HFFc6 (cell line): ENCODE measurements at regions not wholly inside any gene's neighbourhood (a gene's known extent, or its start where the extent isn't known, plus 50 kb on each side); places are given as distances from the start of the nearest gene placed in this dataset.

Experiments
- DNase-seq: peaks from one replicate; pipeline ENCODE4 v3.0.0-alpha.2; 2018
- H3K27ac Mint-ChIP-seq: 2 replicates; pipeline ENCODE4 v1.8.0; 2020; ENCODE audit warnings: mild to moderate bottlenecking, mixed read lengths
- H3K27me3 Mint-ChIP-seq: 2 replicates; pipeline ENCODE4 v1.8.0; 2021; ENCODE audit warnings: mild to moderate bottlenecking, moderate library complexity, mixed read lengths; ENCODE audit not compliant: insufficient read depth
- H3K36me3 Mint-ChIP-seq: 2 replicates; pipeline ENCODE4 v1.8.0; 2021; ENCODE audit warnings: low read depth, mixed read lengths
- H3K4me1 Mint-ChIP-seq: 2 replicates; pipeline ENCODE4 v1.8.0; 2020; ENCODE audit warnings: low read depth, mixed read lengths
- H3K4me3 Mint-ChIP-seq: 2 replicates; pipeline ENCODE4 v1.8.0; 2020; ENCODE audit warnings: mild to moderate bottlenecking, moderate library complexity, mixed read lengths
- H3K9me3 Mint-ChIP-seq: 2 replicates; pipeline ENCODE4 v1.8.0; 2020; ENCODE audit warnings: mild to moderate bottlenecking, mixed read lengths
- CTCF ChIP-seq: fragments of 200-600 bp; sonication (generic); IDR thresholded peaks from 2 replicates; pipeline ENCODE4 v1.5.0; 2021; ENCODE audit warnings: antibody characterized with exemption, mild to moderate bottlenecking

GRCh38 chr7:3165681-3166580 lies 122.3 kb upstream of the CARD11 start:
- H3K36me3 Mint-ChIP-seq: peaks cover 3% of the 10 kb centered on the region; the same call in 1 of the 2 replicates
- peaks cover 32% of the 10 kb centered on the region for H3K9me3 Mint-ChIP-seq
- H3K4me3 Mint-ChIP-seq: no peak overlapping the region
- no peaks in the 10 kb centered on the region for H3K4me1 Mint-ChIP-seq
- H3K27me3 Mint-ChIP-seq: peaks cover 2% of the 10 kb centered on the region; the same call in 1 of the 2 replicates
- no peak for TF ChIP-seq CTCF
- no peak for DNase-seq
- H3K27ac Mint-ChIP-seq: no peak overlapping the region

GRCh38 chr7:3167551-3167950 lies 123.9 kb upstream of the CARD11 start:
- TF ChIP-seq CTCF: no peak
- Mint-ChIP-seq H3K4me3 (no peak overlapping the region), H3K27ac (no peak overlapping the region), H3K4me1 (no peaks in the 10 kb centered on the region), H3K36me3 (peaks cover 3% of the 10 kb centered on the region; the same call in 1 of the 2 replicates), H3K9me3 (peaks cover 42% of the 10 kb centered on the region), H3K27me3 (peaks cover 5% of the 10 kb centered on the region)
- no peak for DNase-seq

- Mint-ChIP-seq H3K36me3 (peaks cover 3% of the 10 kb centered on the region; the same call in 1 of the 2 replicates), H3K27me3 (peaks cover 5% of the 10 kb centered on the region), H3K4me3 (no peak overlapping the region), H3K27ac (no peak overlapping the region), H3K9me3 (peaks cover 42% of the 10 kb centered on the region), H3K4me1 (no peaks in the 10 kb centered on the region)
- DNase-seq: no peak
- no peak for TF ChIP-seq CTCF
Observed at GRCh38 chr7:3168370-3168769, 124.7 kb upstream of the CARD11 start.

- H3K9me3 Mint-ChIP-seq: peaks cover 44% of the 10 kb centered on the region
- no peaks in the 10 kb centered on the region for H3K4me1 Mint-ChIP-seq
- TF ChIP-seq CTCF: no peak
- H3K27ac Mint-ChIP-seq: no peak overlapping the region
- DNase-seq: no peak
- H3K27me3 Mint-ChIP-seq: peaks cover 5% of the 10 kb centered on the region
- H3K4me3 Mint-ChIP-seq: no peak overlapping the region
- peaks cover 3% of the 10 kb centered on the region; the same call in 1 of the 2 replicates for H3K36me3 Mint-ChIP-seq
Observed at GRCh38 chr7:3168869-3169268, 125.2 kb upstream of the CARD11 start.

- Mint-ChIP-seq H3K27ac (no peak overlapping the region), H3K36me3 (peaks cover 3% of the 10 kb centered on the region; the same call in 1 of the 2 replicates), H3K9me3 (peaks cover 40% of the 10 kb centered on the region), H3K27me3 (peaks cover 3% of the 10 kb centered on the region), H3K4me3 (no peak overlapping the region), H3K4me1 (no peaks in the 10 kb centered on the region)
- no peak for TF ChIP-seq CTCF
- no peak for DNase-seq
Observed at GRCh38 chr7:3172768-3173280, 128.2 kb upstream of the SDK1 start.
